ENCODE measurements at regions not wholly inside any gene's neighbourhood (a gene's known extent, or its start where the extent isn't known, plus 50 kb on each side); places are given as distances from the start of the nearest gene placed in this dataset.
A peak's percentile ranks its signal among the peaks of the same experiment; 100 is the strongest.
"Not testable (repeated sequence)": the region's sequence is repeated elsewhere in the genome, so short reads cannot be mapped to it uniquely, and the experiment has no call there.

DNA sequence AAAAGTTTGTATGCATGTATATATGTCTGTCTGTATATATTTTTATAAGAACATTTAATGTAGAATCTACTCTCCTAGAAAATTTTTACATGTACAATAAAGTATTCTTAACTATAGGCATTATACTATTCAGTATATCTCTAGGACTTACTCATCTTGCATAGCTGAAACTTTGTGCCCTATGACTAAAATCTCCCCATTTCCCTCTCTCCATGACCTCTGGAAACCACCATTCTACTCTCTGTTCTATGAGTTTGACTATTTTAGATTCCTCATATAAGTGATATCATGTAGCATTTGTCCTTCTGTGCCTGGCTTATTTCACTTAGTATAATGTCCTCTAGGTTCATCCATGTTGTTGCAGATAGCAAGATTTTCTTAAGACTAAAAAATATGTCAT is 205.1 kb upstream of the SMLR1 start:
- Mint-ChIP-seq H3K27me3 (ENCODE audit: low read depth) (no peaks in the 10 kb centered on the region), H3K27ac (peak overlapping the region; percentile 43), H3K4me1 (ENCODE audit: low read depth) (peaks cover 58% of the 10 kb centered on the region), H3K4me3 (ENCODE audit: low read depth) (no peak overlapping the region), H3K9me3 (peaks cover 13% of the 10 kb centered on the region), H3K36me3 (ENCODE audit: low read depth) (peaks cover 21% of the 10 kb centered on the region)
- no peak for DNase-seq (ENCODE audit: low spot score)
- intact Hi-C loops (cut with micrococcal nuclease), result loop anchor here (1.0 to 5.0 kb wide), 9 partner anchors 20 to 950 kb away; no protein-coding TSS in a partner anchor

DNA sequence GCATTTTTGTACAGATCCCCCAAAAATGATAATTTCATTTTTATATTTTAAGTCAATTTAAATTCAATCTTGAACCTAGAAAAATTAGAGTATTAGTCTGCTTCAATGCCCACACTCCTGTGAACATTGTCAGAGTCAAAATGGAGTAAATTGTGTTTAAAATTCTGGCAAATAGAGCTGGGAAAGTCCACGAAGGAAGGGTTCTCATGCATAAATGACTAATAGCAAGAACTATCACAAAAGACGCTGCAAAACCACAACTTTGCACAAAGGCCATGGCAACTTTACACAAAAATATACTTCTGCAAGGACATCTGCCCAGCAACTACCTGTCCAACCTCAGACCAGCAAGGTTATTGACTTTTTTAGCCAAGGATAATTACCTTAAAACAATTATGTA is 203.2 kb upstream of the SMLR1 start:
- H3K4me1 Mint-ChIP-seq (ENCODE audit: low read depth), result peaks cover 66% of the 10 kb centered on the region
- intact Hi-C loops (cut with micrococcal nuclease), result loop anchor here (5.0 kb wide), 6 partner anchors 53 to 952 kb away; no protein-coding TSS in a partner anchor
- peaks cover 21% of the 10 kb centered on the region for H3K36me3 Mint-ChIP-seq (ENCODE audit: low read depth)
- peak overlapping the region; percentile 71 for H3K27ac Mint-ChIP-seq
- DNase-seq (ENCODE audit: low spot score), result no peak
- peaks cover 13% of the 10 kb centered on the region for H3K9me3 Mint-ChIP-seq
- no peak overlapping the region for H3K4me3 Mint-ChIP-seq (ENCODE audit: low read depth)
- H3K27me3 Mint-ChIP-seq (ENCODE audit: low read depth), result no peaks in the 10 kb centered on the region

DNA sequence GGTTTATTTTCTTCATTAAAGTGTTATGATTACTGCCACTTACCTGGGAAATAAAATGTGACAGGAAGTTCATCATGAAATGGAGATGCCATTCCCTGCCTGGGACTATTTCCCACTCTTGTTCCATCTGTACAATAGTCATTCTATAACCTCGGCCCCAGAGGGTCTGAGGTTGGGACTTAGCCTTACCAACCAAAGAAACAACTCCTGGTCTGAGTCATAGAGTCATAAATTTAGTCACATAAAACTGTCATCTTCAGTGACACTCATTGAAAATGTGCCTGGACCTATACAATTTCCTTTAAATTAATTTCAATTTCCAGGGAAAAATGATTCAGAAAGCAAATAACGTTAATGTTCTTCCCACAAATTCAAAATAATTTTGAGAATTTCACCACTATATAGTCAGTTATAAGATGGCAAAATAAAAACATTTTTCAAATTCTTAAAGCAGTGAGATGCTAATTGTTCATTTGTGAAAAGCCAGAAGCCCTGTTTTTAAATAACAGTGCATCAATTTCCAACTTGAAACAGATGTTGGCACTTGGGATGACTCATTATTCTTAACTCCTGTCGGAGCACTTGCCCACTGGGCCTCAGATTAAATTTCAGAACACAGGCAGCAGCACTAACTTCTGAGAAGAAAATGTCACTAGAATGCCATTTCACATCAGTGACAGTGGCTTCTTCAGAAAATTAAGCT is 201.2 kb upstream of the SMLR1 start:
- intact Hi-C loops (cut with micrococcal nuclease), result loop anchor here (1.0 to 5.0 kb wide), 4 partner anchors 24 to 494 kb away; partner anchors contain the start of gene TMEM200A
- Mint-ChIP-seq H3K27ac (peak overlapping the region; percentile 90), H3K9me3 (peaks cover 13% of the 10 kb centered on the region), H3K36me3 (ENCODE audit: low read depth) (peaks cover 19% of the 10 kb centered on the region), H3K4me1 (ENCODE audit: low read depth) (peaks cover 61% of the 10 kb centered on the region), H3K4me3 (ENCODE audit: low read depth) (peak overlapping the region; percentile 30), H3K27me3 (ENCODE audit: low read depth) (no peaks in the 10 kb centered on the region)
- DNase-seq (ENCODE audit: low spot score), result no peak

DNA sequence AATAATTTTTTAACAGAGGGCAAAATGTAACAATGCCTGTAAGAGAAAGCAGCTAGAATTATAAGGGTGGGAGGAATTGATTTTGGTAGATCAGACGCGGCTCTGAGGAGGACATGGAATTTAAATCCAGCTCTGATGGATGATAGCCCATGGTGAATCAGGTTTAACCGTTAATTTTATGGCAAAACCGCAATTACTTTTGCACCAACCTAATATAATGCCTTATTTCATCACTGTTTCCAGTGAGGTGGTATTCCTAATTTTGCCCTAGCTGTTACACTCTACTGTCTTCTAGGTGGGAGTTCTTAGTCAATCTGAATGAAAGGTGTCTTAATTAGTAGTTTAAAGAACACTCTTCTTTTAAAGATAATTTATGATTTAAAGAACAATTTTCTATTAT is 198.3 kb upstream of the SMLR1 start:
- intact Hi-C loops (cut with micrococcal nuclease), result loop anchor here (5.0 kb wide), 2 partner anchors 262 to 497 kb away; partner anchors contain the start of gene TMEM200A
- H3K36me3 Mint-ChIP-seq (ENCODE audit: low read depth), result peaks cover 7% of the 10 kb centered on the region

DNA sequence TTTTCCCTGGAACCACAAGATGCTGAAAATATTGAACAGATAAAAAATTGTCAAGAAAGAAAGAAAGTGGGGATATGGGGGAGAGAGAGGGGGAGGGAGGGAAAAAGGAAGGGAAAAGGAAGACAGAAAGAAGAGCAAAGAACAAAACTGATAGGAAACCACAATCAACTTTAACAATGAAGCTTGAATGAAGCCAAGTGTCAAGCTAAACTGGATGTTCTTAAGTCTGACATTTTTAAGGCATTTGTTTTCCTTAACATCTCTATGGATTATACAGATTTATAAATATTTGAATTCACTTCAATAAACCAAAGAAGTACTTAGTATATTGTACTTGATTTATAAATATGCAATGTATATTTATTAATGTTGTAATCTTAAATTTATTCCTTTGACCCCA is 197.6 kb upstream of the SMLR1 start:
- DNase-seq (ENCODE audit: low spot score), result no peak
- no peaks in the 10 kb centered on the region for H3K27me3 Mint-ChIP-seq (ENCODE audit: low read depth)
- intact Hi-C loops (cut with micrococcal nuclease), result loop anchor here (5.0 kb wide), 2 partner anchors 262 to 497 kb away; partner anchors contain the start of gene TMEM200A
- no peak overlapping the region for H3K4me3 Mint-ChIP-seq (ENCODE audit: low read depth)
- peaks cover 4% of the 10 kb centered on the region for H3K36me3 Mint-ChIP-seq (ENCODE audit: low read depth)
- H3K4me1 Mint-ChIP-seq (ENCODE audit: low read depth), result peaks cover 31% of the 10 kb centered on the region
- peak overlapping the region; percentile 64 for H3K27ac Mint-ChIP-seq
- H3K9me3 Mint-ChIP-seq, result no peaks in the 10 kb centered on the region

More for the DNA sequence above, 198.3 kb upstream of the SMLR1 start:
- no peak overlapping the region for H3K4me3 Mint-ChIP-seq (ENCODE audit: low read depth)
- H3K27me3 Mint-ChIP-seq (ENCODE audit: low read depth), result no peaks in the 10 kb centered on the region
- peaks cover 38% of the 10 kb centered on the region for H3K4me1 Mint-ChIP-seq (ENCODE audit: low read depth)
- no peak overlapping the region for H3K27ac Mint-ChIP-seq
- no peak for DNase-seq (ENCODE audit: low spot score)
- peaks cover 2% of the 10 kb centered on the region for H3K9me3 Mint-ChIP-seq

DNA sequence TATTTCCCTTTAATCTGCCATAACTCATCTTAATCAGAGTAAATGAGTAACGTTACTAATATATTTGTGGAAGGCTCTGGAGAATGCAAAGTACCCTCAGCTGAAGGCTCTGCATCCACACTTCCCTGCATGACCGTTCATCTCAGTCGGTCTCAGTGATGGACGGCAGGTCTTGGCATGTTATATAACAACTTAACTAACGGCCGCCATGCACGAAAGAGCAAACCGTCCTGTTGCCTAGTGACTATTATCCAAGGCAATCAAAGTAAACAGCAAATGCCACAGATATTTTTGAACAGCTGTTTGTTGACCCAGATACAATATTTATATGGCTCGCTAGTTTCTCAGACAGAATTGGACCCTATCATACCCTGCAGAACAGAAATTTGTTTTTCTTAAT is 194.9 kb upstream of the SMLR1 start:
- no peak overlapping the region for H3K27ac Mint-ChIP-seq
- H3K27me3 Mint-ChIP-seq (ENCODE audit: low read depth), result no peaks in the 10 kb centered on the region
- DNase-seq (ENCODE audit: low spot score), result no peak
- H3K4me1 Mint-ChIP-seq (ENCODE audit: low read depth), result peaks cover 13% of the 10 kb centered on the region
- no peak overlapping the region for H3K4me3 Mint-ChIP-seq (ENCODE audit: low read depth)
- intact Hi-C loops (cut with micrococcal nuclease), result no loop called here
- peaks cover 19% of the 10 kb centered on the region for H3K9me3 Mint-ChIP-seq
- peaks cover 14% of the 10 kb centered on the region for H3K36me3 Mint-ChIP-seq (ENCODE audit: low read depth)

DNA sequence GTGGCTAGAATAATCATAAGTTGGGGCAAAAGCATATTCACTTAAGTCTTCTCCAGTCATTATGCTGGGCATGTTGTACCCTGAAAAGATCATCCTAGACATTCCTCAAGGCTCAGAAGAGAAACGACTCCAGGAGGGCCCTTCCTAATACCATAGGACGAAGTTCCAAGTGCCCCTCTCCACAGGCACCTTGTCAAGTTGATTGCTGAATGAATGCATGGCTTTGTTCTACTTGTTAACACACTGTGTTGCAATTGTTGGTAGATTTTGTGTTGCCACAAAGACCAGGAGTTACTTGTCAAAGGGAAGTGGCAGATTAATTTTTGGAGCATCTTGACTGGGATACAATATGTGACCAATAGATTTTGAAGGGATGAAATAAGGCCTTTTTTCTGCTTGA is 194.3 kb upstream of the SMLR1 start:
- intact Hi-C loops (cut with micrococcal nuclease), result no loop called here
- Mint-ChIP-seq H3K4me1 (ENCODE audit: low read depth) (peaks cover 11% of the 10 kb centered on the region), H3K36me3 (ENCODE audit: low read depth) (peaks cover 18% of the 10 kb centered on the region)

DNA sequence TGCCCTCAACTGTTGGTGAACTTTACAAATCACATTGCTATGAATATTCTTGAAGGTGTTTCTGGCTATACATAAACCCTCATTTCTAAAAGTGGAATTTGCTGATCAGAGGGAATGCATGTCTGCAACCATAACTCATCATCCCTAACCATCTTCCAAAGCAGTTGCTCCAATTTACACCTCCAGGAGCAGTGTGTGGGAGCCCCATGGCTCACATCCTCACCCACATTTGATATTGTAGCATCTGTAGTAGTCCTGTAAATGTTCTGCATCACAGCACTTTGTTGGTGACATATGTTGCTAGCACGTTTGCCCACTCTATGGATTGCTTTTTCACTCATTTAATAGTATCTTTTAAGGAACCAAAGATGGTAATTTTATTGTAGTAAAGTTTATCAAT is 183.8 kb upstream of the SMLR1 start:
- H3K27ac Mint-ChIP-seq, result no peak overlapping the region
- no peak overlapping the region for H3K4me3 Mint-ChIP-seq (ENCODE audit: low read depth)
- no peaks in the 10 kb centered on the region for H3K27me3 Mint-ChIP-seq (ENCODE audit: low read depth)
- intact Hi-C loops (cut with micrococcal nuclease), result no loop called here
- H3K36me3 Mint-ChIP-seq (ENCODE audit: low read depth), result peaks cover 26% of the 10 kb centered on the region
- peaks cover 45% of the 10 kb centered on the region for H3K9me3 Mint-ChIP-seq
- DNase-seq (ENCODE audit: low spot score), result no peak
- peaks cover 3% of the 10 kb centered on the region for H3K4me1 Mint-ChIP-seq (ENCODE audit: low read depth)

More for the DNA sequence above, 194.3 kb upstream of the SMLR1 start:
- Mint-ChIP-seq H3K9me3 (peaks cover 25% of the 10 kb centered on the region), H3K27ac (no peak overlapping the region), H3K4me3 (ENCODE audit: low read depth) (no peak overlapping the region), H3K27me3 (ENCODE audit: low read depth) (no peaks in the 10 kb centered on the region)
- DNase-seq (ENCODE audit: low spot score), result no peak

DNA sequence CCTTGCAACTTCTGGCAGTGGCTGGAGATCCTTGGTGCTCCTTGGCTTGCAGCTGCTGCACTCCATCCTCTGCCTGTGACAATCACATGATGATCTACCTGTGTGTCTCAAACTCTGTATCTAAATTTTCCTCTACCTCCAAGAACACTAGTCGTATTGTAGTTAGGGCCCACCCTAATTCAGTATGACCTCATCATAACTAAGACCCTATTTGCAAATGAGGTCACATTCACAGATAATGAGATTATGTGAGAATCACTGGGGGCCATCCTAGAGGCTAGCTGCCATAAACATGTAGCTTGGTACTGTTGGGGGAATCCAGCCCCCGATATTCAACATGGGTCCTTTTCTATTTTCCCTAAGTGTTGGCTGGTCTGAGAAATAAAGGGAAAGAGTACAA is 183.0 kb upstream of the SMLR1 start:
- Mint-ChIP-seq H3K4me3 (ENCODE audit: low read depth) (no peak overlapping the region), H3K27ac (no peak overlapping the region), H3K27me3 (ENCODE audit: low read depth) (no peaks in the 10 kb centered on the region), H3K9me3 (peaks cover 38% of the 10 kb centered on the region), H3K4me1 (ENCODE audit: low read depth) (peaks cover 3% of the 10 kb centered on the region), H3K36me3 (ENCODE audit: low read depth) (peaks cover 26% of the 10 kb centered on the region)
- intact Hi-C loops (cut with micrococcal nuclease), result no loop called here
- no peak for DNase-seq (ENCODE audit: low spot score)

DNA sequence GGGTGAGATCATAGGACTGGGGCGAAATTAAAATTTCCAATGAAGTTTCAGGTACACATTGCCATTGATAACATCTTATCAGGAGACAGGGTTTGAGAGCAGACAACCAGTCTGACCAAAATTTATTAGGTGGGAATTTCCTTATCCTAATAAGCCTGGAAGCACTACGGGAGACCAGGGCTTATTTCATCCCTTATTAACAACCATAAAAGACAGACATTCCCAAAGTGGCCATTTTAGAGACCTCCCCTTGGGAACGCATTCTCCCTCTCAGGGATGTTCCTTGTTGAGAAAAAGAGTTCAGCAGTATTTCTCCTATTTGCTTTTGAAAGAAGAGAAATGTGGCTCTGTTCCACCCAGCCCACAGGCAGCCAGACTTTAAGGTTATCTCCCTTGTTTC is 182.4 kb upstream of the SMLR1 start:
- H3K36me3 Mint-ChIP-seq (ENCODE audit: low read depth), result peaks cover 26% of the 10 kb centered on the region
- H3K27ac Mint-ChIP-seq; H3K27me3 Mint-ChIP-seq (ENCODE audit: low read depth); intact Hi-C loops (cut with micrococcal nuclease); H3K4me1 Mint-ChIP-seq (ENCODE audit: low read depth); H3K4me3 Mint-ChIP-seq (ENCODE audit: low read depth); DNase-seq (ENCODE audit: low spot score): not testable (repeated sequence)
- H3K9me3 Mint-ChIP-seq, result peaks cover 40% of the 10 kb centered on the region

DNA sequence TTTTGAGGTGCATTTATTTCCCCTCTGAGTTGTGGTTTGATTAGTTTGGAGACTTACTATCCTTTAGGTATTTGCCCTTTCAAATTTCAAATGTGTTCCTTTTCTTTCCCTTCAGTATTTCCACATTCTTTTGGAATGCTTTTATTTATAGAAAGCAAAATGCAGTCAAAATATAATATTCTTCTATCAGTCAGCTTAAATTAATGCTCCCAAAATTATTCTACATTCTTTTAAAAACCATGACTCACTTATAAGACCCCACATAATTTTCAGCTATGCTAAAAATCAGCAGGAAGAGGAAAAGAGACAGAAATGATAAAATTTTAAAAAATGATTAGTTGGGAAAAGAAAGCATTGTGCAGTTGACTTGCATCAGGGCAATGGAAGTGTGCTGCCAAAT is 180.0 kb upstream of the SMLR1 start:
- no peaks in the 10 kb centered on the region for H3K27me3 Mint-ChIP-seq (ENCODE audit: low read depth)
- intact Hi-C loops (cut with micrococcal nuclease), result no loop called here
- peaks cover 22% of the 10 kb centered on the region for H3K36me3 Mint-ChIP-seq (ENCODE audit: low read depth)
- H3K4me3 Mint-ChIP-seq (ENCODE audit: low read depth), result no peak overlapping the region
- no peak for DNase-seq (ENCODE audit: low spot score)
- peaks cover 43% of the 10 kb centered on the region for H3K9me3 Mint-ChIP-seq
- no peak overlapping the region for H3K27ac Mint-ChIP-seq
- no peaks in the 10 kb centered on the region for H3K4me1 Mint-ChIP-seq (ENCODE audit: low read depth)

DNA sequence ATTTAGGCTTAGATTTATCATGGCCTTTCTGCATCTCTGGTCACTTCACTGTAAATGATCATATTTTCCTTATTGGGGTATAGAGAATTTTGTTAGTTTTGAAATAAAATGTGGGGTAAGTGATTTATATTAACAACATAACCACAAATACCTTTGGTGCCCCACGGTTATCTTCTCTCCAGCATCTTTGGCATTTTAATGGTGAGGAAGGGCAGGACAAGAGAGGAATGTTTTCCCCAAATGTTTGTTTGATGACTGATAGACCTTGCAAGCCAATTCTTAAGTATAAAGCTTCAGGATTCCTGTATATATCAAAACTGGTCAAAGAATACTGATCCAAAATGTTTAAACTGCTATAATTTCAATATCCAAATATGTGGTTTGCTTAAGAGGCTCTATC is 171.6 kb upstream of the SMLR1 start:
- H3K27ac Mint-ChIP-seq, result no peak overlapping the region
- intact Hi-C loops (cut with micrococcal nuclease), result no loop called here

DNA sequence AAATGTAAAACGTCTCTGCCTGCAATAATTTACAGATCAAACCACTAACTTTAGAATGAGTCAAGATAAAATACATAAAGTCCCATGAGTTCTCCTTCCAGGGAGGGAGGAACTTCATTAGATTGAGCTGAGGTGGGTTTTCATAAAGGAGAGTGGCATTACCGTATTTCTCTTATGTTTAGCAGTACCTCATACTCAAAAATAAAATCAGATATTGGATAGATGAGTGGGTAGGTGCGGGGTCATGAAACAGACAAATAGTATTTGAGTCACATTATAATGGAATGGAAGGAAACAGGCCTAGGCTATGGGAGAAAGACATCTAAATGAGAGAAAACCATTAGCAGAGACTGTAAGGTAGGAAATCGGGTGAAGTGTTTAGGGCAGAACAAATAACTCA is 166.1 kb upstream of the SMLR1 start:
- DNase-seq (ENCODE audit: low spot score), result no peak
- no peak overlapping the region for H3K4me3 Mint-ChIP-seq (ENCODE audit: low read depth)
- no peaks in the 10 kb centered on the region for H3K36me3 Mint-ChIP-seq (ENCODE audit: low read depth)
- intact Hi-C loops (cut with micrococcal nuclease), result no loop called here
- H3K4me1 Mint-ChIP-seq (ENCODE audit: low read depth), result peaks cover 2% of the 10 kb centered on the region
- no peak overlapping the region for H3K27ac Mint-ChIP-seq
- H3K27me3 Mint-ChIP-seq (ENCODE audit: low read depth), result no peaks in the 10 kb centered on the region
- H3K9me3 Mint-ChIP-seq, result no peaks in the 10 kb centered on the region

More for the DNA sequence above, 171.6 kb upstream of the SMLR1 start:
- H3K9me3 Mint-ChIP-seq, result peaks cover 11% of the 10 kb centered on the region
- DNase-seq (ENCODE audit: low spot score), result no peak
- peaks cover 2% of the 10 kb centered on the region for H3K4me1 Mint-ChIP-seq (ENCODE audit: low read depth)
- H3K4me3 Mint-ChIP-seq (ENCODE audit: low read depth), result no peak overlapping the region
- H3K36me3 Mint-ChIP-seq (ENCODE audit: low read depth), result peaks cover 3% of the 10 kb centered on the region
- no peaks in the 10 kb centered on the region for H3K27me3 Mint-ChIP-seq (ENCODE audit: low read depth)

Data from activated T-helper 2 cell treated with anti-CD3 and anti-CD28 coated beads, Interferon-gamma antibody, Interleukin-2, Interleukin-4, amounts not matched to agents 10 μg/mL and 5 μg/mL and 100 μg/mL, durations not matched to agents 14 hours and 24 hours and 36 hours (primary cell).